ENCODE measurements at regions not wholly inside any gene's neighbourhood (a gene's known extent, or its start where the extent isn't known, plus 50 kb on each side); places are given as distances from the start of the nearest gene placed in this dataset.

DNA sequence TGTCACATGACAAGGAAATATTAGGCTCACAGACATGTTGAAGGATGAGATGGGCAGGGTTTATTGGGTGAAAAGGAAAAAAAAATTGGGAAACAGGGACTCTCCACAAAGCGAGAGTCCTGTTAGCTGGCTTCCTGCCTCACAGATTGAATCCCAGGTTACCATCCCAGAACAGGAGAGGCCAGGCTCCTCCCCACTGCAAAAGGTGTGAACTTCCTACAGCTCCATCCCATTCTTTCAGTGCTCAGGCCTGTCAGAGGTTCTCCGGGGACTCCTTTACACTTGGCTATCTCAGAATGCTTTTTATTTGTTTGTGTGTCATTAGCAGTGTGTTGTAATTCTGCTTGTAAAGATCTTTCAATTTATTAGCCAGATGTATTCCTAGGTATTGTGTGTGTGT is 115.1 kb downstream of the ADTRP start:
- Histone ChIP-seq H3K4me1 (no peaks in the 10 kb centered on the region), H3K9me3 (no peaks in the 10 kb centered on the region), H3K27ac (no peak overlapping the region), H3K36me3 (no peaks in the 10 kb centered on the region), H3K4me3 (no peak overlapping the region), H3K27me3 (no peaks in the 10 kb centered on the region)
- ATAC-seq: no peak
- TF ChIP-seq CTCF (IDR thresholded peaks at IDR 0.05): no peak
- FAIRE-seq: no peak
- WGBS, 2 donors: 88 to 89% methylated on average over 2 of the region's 2 CpGs
- DNase-seq: no peak
- intact Hi-C loops (cut with DNase I): no loop called here
